PC-3 (cell line): ENCODE measurements at regions not wholly inside any gene's neighbourhood (a gene's known extent, or its start where the extent isn't known, plus 50 kb on each side); places are given as distances from the start of the nearest gene placed in this dataset.

Source experiments
- CTCF ChIP-seq: fragments of 300-600 bp; sonication (generic); conservative IDR thresholded peaks from 2 replicates; pipeline ENCODE4 v1.5.1; 2017; ENCODE audit warnings: antibody characterized with exemption, low read depth, mild to moderate bottlenecking, low read length
- EZH2 ChIP-seq: fragments of 300-600 bp; sonication (generic); IDR thresholded peaks from one replicate; pipeline ENCODE4 v1.6.1; 2017; ENCODE audit warnings: antibody characterized with exemption, mild to moderate bottlenecking, low read length; ENCODE audit not compliant: unreplicated experiment

GRCh38 chr13:34578471-34578870 is 363.6 kb upstream of the NBEA start:
- TF ChIP-seq CTCF = no peak
- TF ChIP-seq EZH2 = no peak
